GM19023 (cell line): ENCODE measurements at regions not wholly inside any gene's neighbourhood (a gene's known extent, or its start where the extent isn't known, plus 50 kb on each side); places are given as distances from the start of the nearest gene placed in this dataset.
"Not testable (repeated sequence)": the region's sequence is repeated elsewhere in the genome, so short reads cannot be mapped to it uniquely, and the experiment has no call there.

Source experiments
- ATAC-seq: cut with Tn5 transposase; IDR thresholded peaks from one replicate; pipeline ENCODE4 v1.9.1; 2021; ENCODE audit warnings: mild to moderate bottlenecking, moderate library complexity; ENCODE audit not compliant: unreplicated experiment

DNA sequence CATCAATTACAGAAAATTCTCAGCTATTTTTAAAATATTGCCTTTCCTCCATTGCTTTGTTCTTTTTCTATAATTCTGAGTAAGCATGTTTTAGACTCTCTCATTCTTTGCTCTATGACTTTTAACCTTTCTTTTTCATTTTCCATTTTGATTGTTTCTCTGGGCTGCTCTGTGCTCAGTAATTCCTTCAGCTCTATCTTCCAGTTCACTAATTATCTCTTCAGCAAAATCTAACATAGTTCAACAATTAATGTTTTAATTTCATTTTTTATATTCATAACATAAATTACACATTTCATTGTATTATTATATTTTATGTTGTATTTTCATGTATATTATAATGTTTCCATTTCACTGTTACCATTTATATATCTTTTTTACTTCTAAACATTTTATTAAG is 198.8 kb upstream of the NOX3 start:
- no peak for ATAC-seq

DNA sequence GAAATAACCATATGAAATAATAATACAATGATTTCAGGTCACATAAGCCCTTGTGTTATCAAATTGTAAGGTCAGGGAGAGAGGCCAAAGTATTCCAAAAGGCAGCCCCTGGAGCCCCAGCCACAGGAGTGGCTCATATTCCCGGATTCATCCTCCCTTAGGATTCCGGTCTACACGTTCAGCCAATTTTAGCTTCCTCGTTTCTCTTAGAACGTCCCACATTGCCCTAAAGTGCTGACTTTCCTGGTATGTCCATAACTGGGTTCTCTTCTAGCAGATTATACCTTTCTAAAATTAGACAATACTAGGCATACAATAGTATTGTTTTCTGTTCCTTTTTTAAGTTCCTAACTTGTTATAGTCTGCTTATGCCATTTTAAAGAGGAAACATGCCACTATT is 192.7 kb upstream of the NOX3 start:
- ATAC-seq, result no peak

DNA sequence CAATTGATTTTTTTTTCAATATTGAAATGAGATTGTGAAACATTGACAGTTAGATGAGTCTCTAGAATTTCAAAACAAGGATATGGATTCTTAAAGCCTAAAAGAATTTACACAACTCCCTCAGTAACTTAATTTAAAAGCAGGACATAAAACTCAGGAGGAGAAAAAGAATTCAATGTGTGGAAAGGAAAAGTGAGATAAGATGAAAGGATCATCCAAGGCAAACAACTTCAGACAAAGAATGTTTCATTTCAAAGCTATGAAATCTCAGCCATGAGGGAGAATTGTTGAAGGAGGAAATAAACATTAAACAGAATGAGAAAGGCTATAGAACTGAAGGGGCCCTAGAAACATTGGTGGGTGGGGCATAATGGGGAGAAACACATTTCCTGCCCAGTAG is 191.7 kb upstream of the NOX3 start:
- ATAC-seq, result no peak

DNA sequence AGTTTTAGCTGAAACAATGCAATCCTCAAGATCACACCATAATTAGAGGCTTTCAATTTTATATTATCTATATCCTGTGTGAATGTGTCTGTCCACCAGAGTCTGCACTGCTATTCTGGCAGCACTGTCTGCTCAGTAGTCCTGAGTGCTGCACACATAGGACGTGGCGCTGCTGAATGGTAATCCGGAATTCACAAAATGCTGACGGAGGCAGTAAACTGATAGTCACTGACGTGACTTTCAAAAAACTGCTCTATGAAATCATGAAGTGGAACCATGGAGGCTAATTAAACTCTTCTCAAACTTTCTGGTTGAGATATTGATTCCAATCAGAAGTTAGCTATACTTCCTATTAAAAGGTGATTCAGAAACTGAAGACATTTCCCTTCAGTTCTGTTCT is 190.8 kb upstream of the NOX3 start:
- no peak for ATAC-seq

DNA sequence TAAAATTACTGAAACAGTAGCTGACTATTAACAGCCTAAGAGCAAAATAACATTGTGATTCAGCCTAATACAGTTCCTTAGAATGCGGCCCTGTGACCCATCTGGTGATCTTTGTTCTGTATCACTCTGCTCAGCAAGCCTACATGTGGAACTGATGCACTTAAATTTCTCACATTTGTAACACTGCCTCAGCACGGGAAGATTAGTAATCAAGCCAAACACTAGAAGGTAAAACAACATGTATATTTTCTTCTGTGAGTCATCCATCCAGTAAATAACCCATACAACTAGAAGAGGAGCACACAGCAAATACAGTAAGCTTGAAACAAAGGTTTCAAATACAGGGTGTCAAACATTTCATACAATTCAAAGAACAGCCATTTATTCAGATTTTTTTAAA is 189.7 kb upstream of the NOX3 start:
- no peak for ATAC-seq

DNA sequence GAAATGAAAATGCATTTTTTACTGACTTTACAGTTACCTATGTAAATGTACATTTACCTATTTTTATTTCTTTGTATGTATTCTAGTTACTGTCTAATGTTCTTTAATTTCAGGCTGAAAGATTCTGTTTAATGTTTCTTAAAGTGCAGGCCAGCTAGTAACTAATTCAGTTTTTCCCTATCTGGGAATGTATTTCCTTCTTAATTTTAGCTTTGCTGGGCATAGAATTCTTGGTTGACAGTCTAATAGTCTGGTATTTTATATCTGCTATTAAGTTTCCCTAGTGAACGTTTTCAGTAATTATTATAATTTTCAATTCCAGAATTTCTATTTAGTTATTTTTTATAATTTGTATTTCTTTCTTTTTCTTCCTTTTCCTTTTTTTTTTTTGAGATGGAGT is 186.0 kb upstream of the NOX3 start:
- no peak for ATAC-seq

DNA sequence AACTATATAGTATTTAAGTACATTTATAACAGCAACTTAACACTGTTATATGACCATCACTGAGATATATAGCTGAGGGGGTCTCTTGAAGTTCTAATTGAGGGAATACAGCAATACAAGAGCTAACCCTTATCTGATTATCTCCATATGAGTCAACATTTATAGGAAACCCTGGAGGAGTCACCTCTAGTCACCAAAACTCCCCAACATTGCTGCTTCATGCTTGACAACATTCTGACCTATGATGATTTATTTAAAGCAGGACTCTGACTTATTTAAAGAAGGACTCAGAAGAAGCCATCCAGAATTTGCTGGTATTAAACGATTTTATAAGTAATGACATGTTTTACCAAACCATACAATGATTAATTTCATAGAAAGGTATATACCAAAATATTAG is 182.6 kb upstream of the NOX3 start:
- no peak for ATAC-seq

DNA sequence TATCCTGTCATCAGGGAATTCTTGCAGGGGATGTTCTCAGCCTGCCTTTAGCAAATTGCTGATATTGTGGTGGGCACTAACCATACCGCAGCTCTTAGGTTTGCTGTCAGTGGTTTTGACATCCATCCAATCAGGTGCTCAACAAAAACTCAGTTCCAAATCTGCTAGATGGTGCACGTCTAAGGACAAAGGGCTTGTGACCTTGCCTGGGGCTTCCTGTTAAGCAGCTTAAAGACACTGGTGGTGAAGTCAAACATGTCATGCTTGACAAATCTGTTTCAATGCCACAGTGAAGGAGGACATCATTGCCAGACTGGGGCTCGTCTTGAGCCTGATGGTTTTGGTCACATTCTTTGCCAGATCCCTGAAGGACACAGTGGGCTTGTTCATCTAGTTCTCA is 179.8 kb upstream of the NOX3 start:
- ATAC-seq, result no peak

DNA sequence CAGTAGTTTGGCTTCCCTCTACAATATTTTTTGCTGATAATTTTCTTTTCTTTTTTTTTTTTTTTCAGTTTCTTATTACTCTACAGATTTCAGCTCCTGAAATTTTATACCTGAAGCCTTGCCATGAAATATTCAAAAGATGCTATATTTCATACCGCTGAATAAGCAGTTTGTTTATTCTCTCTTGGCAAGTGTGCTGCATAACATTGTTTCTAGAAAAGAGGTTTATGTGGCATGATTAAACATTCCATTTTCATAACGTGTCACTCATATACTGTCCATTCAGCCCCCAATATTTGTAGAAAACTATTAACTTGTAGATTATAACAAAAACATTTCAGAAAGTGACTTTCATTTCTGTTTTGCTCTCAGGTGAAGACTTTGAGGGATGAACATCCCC is 174.4 kb upstream of the NOX3 start:
- ATAC-seq, result no peak

DNA sequence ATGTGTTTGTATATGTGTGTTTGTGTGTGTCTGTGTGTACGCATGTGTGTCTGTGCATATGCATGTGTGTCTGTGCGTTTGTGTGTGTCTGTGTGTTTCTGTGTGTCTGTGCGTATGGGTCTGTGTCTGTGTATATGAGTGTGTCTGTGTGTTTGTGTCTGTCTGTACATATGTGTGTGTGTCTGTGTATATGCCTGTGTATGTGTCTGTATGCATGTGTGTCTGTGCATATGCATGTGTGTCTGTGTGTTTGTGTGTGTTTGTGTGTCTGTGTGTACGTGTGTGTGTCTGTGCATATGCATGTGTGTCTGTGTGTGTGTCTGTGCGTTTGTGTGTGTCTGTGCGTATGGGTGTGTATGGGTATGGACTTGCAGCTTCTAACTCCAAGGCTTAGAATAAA is 174.0 kb upstream of the NOX3 start:
- no peak for ATAC-seq

DNA sequence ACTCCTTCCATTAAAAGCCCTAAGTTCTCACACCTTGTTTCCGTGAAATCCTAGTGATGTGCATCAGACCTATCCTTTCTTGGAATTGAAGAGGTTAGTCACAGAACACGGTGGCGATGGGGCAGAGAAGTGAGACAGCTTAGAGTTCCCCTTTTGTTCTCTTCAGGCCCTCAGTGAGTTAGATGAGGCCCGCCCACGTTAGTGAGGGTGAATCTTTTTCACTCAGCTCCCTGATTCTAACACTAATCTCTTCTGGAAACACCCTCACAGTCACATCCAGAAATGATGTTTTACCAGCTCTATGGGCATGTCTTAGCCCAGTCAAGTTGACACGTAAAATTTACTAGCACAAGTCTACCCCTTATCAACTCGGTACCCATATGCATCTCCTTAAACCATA is 172.7 kb upstream of the NOX3 start:
- ATAC-seq, result peak; percentile 96

DNA sequence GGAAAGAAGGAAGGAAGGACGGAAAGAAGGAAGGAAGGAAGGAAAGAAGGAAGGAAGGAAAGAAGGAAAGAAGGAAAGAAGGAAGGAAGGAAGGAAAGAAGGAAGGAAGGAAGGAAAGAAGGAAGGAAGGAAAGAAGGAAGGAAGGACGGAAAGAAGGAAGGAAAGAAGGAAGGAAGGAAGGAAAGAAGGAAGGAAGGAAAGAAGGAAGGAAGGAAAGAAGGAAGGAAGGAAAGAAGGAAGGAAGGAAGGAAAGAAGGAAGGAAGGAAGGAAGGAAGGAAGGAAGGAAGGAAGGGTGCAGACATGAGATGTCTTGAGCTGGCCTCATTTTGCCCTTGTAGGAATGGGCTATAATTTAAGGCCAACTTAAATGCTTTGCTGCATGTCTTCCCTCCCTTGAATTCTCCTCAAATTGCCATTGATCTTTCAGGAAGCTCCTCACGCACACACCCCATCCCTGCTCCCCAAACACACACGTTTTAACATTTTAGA is 172.1 kb upstream of the NOX3 start:
- ATAC-seq, result not testable (repeated sequence)

DNA sequence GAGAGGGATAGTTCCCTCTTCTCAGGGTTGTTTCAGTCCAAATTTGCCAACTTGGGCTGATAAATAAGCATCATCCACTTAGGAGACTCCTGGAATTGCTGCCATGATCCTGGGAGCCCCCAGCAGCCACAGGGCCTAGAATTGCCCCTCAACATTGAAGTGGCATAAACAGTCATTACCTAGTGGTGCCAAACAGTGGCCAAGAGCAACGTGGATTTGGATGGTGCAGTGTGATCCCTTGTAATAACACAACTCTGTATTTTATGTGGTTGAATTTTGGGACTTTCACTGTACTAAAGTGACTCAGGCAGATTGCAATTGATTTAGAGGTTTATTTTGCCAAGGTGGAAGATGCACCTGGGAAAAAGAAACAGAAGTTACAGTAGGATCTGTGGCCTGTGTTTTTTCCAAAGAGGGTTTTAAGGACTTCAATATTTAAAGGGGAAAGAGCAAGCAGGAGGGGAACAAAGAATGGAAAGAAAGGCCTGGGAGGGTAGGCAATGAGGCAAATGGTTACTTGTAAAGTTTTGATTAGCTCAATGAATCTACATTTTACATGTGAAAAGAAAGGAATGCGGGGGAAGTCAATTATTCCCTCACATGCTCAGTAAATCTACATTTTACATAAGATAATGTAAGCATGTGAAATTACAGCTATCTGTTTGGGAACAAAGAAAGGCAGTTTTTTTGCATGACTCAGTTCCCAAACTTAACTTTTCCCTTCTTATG is 168.0 kb upstream of the NOX3 start:
- no peak for ATAC-seq

DNA sequence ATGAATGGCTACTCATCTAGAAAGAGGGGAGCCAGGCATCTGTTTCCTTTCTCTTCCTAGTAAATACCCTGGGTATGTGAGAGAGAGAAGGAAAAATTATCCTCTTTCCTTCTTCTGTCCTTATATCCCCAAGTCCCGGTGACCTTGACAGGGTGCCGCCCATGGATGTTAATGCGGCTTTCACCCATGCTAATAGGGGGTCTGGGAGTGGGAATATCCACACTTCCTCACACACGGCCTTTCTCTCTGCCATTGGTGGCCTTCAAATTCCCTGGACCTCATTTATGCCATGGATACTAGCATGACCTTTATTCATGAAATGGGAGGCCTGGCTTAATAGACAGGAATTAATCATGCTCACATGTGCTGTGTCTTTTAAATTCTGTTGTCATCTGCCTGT is 159.0 kb upstream of the NOX3 start:
- no peak for ATAC-seq

DNA sequence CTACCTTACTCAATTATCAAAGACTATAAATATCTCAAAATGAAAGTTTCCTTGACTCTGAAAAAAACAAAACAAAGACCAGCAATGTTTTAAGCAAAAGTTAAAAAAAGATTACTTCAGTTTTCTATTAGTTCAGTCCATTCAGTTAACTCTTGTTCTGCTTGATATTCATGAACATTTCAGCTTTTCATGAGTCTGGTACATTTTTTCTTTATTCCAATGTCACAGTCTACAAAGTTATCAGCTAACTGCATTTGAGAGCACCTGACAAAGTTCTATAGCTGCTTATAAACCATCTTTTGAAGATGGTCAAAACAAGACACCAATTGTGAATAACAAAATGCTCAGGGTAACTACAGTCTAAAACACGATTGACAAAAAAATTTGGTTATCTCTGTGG is 156.1 kb upstream of the NOX3 start:
- no peak for ATAC-seq

DNA sequence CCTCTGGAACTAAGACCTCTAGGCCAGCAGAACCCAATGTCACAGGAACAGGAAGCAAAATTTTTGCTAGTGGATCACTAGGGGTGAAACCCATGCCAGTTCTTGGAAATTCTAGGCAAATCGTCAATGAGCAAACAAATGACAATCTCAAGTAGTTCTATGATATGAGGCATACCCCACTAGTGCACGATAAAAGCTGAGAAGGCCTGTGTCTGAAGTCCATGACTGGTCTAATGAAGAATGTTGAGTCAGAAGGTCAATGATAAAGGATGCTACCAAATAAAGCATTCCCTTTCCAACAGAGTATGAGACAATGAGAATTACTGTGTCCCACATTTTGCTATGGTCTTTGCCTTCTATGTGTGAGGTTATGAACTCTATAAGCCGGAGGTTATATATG is 149.4 kb upstream of the NOX3 start:
- ATAC-seq, result no peak

DNA sequence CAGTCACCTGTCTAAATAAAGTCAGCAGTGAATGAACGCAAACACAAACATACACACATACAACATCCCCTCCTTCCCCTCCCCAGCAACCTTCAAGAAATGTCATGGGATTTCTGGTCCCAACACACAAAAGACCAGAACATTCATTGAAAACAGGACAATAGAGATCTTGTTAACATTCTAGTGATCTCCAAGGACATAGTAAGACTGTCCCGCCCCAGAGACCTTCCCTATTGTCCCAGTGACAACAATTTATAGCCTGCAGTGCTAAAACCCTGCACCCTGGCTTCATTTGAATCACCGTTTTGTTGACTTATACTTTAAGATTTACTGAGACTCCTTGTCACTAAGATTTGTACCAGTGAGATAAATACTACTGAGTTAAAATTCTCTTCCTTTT is 143.9 kb upstream of the NOX3 start:
- ATAC-seq, result no peak

DNA sequence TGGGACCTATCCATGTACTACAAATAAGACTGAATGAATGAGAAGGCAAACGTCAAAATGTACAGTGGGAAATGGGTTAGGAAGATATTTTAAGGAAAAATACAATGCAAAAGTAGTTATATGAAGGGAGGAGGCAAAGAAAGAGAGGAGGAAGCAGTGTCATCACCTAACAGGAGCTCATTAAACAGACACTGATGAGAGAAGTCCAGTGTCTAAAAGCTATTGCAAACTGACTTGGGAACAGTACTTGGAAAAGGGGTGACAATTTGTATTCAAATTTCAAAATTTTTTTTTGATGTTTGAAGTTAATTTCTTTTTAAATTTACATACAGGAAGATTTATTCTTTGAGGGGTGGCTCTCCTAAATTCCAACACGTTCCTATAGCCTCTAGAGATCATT is 143.5 kb upstream of the NOX3 start:
- no peak for ATAC-seq

DNA sequence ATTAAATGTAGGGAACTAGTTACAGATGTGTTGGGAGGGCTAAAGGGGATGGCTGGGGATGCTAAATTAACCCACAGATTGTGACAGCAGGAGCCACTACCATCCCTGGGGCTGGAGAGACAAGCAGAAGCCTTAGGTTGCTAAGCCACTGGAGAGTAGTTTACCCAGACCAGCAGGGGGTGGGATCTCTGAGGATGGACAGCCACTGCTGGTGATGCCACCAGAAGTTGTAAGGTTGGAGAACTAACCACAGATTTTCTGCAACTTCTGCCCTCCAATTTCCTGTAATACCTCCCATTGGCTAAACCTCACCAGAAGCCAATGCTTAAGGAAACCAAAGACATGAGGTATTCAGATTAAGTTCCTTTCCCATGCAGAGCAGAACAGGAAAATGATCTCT is 139.6 kb upstream of the NOX3 start:
- ATAC-seq, result no peak

DNA sequence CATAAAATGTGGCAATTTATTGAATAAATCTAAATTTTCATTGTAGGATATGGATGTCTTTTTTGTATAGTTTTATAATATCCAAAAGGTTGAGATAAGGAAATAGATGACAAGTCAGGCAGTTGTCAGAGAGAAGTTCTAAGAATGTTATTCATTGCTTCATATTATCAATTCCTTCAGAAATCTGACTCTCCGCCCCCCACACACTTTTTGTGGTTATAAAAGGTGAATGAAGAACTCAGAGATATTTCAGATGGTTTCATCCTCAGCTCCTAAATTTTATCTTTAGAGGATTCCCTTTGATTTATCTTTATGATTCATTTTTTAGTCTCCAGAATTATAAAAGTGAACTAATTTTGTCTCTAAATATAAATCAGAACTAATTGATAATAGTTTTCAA is 136.1 kb upstream of the NOX3 start:
- ATAC-seq, result no peak

DNA sequence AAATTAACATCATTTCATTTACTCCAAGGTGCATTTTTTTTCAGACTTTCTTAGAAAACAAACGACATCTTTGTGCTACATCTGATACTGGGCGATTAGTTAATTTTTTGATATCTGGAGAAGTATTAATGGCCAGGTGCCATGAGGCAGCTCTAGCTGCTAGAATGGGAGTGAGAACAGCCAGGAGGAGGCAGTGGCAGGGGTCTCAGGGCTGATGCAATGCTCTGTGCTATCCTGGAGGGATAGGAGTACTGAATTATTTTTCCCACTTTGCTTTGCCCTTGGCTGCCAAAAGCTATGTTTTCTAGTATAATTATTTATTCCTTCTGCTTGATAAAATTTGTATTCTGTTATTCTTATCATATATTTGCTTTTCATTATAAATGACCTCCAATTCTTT is 133.6 kb upstream of the NOX3 start:
- no peak for ATAC-seq

DNA sequence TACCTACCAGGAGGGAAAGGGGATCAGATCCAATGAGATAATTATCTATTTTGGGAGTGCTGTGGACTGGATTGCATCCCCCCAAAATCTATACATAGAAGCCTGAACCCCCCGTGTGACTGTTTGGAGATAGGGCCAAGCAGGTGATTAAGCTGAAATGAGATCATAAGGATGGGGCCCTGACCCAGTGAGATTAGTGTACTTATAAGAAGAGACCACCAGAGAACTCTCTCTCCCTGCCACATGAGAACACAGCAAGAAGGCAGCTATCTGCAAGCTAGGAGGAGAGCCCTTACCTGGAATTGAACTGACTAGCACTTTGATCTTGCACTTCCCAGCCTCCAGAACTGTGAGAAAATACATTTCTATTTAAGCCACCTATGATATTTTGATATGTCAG is 132.2 kb upstream of the NOX3 start:
- ATAC-seq, result no peak

DNA sequence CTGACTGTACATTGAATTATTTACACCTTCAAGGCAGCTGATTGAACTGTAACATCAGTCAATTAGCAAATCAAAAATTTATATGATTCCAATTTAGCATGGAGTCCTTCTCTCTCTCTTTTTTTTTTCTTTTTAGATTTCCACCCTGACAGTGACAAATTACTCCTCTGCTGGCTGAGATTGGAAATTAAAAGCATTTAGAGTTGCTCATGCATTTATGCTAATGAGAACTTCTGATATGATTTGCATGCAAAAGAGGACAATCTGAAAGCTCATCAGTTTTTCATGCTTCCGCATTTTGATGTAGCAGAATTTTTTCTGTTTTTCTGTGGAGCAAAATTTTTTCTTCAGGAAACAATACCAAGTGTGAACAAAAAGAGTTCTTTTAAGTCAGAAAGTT is 130.5 kb upstream of the NOX3 start:
- ATAC-seq, result no peak
